Testis (tissue), 2 donors: ENCODE measurements at regions not wholly inside any gene's neighbourhood (a gene's known extent, or its start where the extent isn't known, plus 50 kb on each side); places are given as distances from the start of the nearest gene placed in this dataset.

Experiments used
- POLR2A ChIP-seq: fragments of 450-650 bp; IDR thresholded peaks from one replicate; pipeline ENCODE4 v1.6.1; 2017; ENCODE audit warnings: antibody characterized with exemption, mild to moderate bottlenecking, moderate library complexity
- TF ChIP-seq, protein P1 (sequence below), 3 experiments: fragments of 450-650 bp in 2 of 3; fragments of 200-600 bp in 1 of 3; sonication (generic) in 1 of 3; IDR thresholded peaks; one replicate each; pipeline ENCODE4 v1.5.1; 2016 to 2019; ENCODE audit warnings: antibody characterized with exemption in 3 of 3, mild to moderate bottlenecking in 2 of 3, moderate library complexity in 1 of 3

- TF ChIP-seq, protein P1, sequence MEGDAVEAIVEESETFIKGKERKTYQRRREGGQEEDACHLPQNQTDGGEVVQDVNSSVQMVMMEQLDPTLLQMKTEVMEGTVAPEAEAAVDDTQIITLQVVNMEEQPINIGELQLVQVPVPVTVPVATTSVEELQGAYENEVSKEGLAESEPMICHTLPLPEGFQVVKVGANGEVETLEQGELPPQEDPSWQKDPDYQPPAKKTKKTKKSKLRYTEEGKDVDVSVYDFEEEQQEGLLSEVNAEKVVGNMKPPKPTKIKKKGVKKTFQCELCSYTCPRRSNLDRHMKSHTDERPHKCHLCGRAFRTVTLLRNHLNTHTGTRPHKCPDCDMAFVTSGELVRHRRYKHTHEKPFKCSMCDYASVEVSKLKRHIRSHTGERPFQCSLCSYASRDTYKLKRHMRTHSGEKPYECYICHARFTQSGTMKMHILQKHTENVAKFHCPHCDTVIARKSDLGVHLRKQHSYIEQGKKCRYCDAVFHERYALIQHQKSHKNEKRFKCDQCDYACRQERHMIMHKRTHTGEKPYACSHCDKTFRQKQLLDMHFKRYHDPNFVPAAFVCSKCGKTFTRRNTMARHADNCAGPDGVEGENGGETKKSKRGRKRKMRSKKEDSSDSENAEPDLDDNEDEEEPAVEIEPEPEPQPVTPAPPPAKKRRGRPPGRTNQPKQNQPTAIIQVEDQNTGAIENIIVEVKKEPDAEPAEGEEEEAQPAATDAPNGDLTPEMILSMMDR (IDR thresholded peaks at IDR 0.05) = no peak
- no peak for TF ChIP-seq POLR2A
These were observed 184.6 kb downstream of the IRX1 start for GRCh38 chr5:3780278-3780677.
